ENCODE measurements at regions not wholly inside any gene's neighbourhood (a gene's known extent, or its start where the extent isn't known, plus 50 kb on each side); places are given as distances from the start of the nearest gene placed in this dataset.

GRCh38 chr2:6354546-6354945 lies 511.2 kb downstream of the CMPK2 start:
- Histone ChIP-seq H3K9me3 (ENCODE audit: insufficient read depth, low read depth, low read length) (no peaks in the 10 kb centered on the region), H3K4me3 (ENCODE audit: low read length, poor library complexity, severe bottlenecking) (no peak overlapping the region), H4K20me1 (ENCODE audit: insufficient read depth, low read length, poor library complexity, severe bottlenecking) (no peaks in the 10 kb centered on the region), H3K9me2 (replicated peaks; ENCODE audit: low read depth, low read length) (no peaks in the 10 kb centered on the region), H3K4me1 (ENCODE audit: insufficient read depth, low read length, poor library complexity, severe bottlenecking) (no peaks in the 10 kb centered on the region), H3F3A (ENCODE audit: low read depth) (no peaks in the 10 kb centered on the region), H3K27me3 (ENCODE audit: insufficient read depth, low read length, poor library complexity, severe bottlenecking) (no peaks in the 10 kb centered on the region), H3K36me3 (ENCODE audit: insufficient read depth, low read length) (no peaks in the 10 kb centered on the region), H2AFZ (ENCODE audit: low read length) (no peak overlapping the region), H3K4me2 (ENCODE audit: low read depth, low read length, poor library complexity, severe bottlenecking) (no peak overlapping the region), H3K9ac (ENCODE audit: low read depth, low read length, poor library complexity, severe bottlenecking) (no peak overlapping the region), H3K79me2 (ENCODE audit: insufficient read depth, low read length) (no peaks in the 10 kb centered on the region)
- TF ChIP-seq, protein P1, sequence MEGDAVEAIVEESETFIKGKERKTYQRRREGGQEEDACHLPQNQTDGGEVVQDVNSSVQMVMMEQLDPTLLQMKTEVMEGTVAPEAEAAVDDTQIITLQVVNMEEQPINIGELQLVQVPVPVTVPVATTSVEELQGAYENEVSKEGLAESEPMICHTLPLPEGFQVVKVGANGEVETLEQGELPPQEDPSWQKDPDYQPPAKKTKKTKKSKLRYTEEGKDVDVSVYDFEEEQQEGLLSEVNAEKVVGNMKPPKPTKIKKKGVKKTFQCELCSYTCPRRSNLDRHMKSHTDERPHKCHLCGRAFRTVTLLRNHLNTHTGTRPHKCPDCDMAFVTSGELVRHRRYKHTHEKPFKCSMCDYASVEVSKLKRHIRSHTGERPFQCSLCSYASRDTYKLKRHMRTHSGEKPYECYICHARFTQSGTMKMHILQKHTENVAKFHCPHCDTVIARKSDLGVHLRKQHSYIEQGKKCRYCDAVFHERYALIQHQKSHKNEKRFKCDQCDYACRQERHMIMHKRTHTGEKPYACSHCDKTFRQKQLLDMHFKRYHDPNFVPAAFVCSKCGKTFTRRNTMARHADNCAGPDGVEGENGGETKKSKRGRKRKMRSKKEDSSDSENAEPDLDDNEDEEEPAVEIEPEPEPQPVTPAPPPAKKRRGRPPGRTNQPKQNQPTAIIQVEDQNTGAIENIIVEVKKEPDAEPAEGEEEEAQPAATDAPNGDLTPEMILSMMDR (conservative IDR thresholded peaks at IDR 0.05; ENCODE audit: low read length) = no peak
- TF ChIP-seq EZH2phosphoT487 (IDR thresholded peaks at IDR 0.05; ENCODE audit: borderline replicate concordance) = no peak

GRCh38 chr2:6355886-6356761 lies 509.6 kb downstream of the CMPK2 start:
- TF ChIP-seq, protein P1 (conservative IDR thresholded peaks at IDR 0.05; ENCODE audit: low read length) = no peak
- TF ChIP-seq EZH2phosphoT487 (IDR thresholded peaks at IDR 0.05; ENCODE audit: borderline replicate concordance) = no peak
- H3F3A ChIP-seq (ENCODE audit: low read depth) = no peaks in the 10 kb centered on the region
- H3K36me3 ChIP-seq (ENCODE audit: insufficient read depth, low read length) = no peaks in the 10 kb centered on the region
- H3K9me3 ChIP-seq (ENCODE audit: insufficient read depth, low read depth, low read length) = no peaks in the 10 kb centered on the region
- H4K20me1 ChIP-seq (ENCODE audit: insufficient read depth, low read length, poor library complexity, severe bottlenecking) = no peaks in the 10 kb centered on the region
- H3K9ac ChIP-seq (ENCODE audit: low read depth, low read length, poor library complexity, severe bottlenecking) = no peak overlapping the region
- no peaks in the 10 kb centered on the region for H3K27me3 ChIP-seq (ENCODE audit: insufficient read depth, low read length, poor library complexity, severe bottlenecking)
- H3K4me3 ChIP-seq (ENCODE audit: low read length, poor library complexity, severe bottlenecking) = no peak overlapping the region
- H3K4me2 ChIP-seq (ENCODE audit: low read depth, low read length, poor library complexity, severe bottlenecking) = no peak overlapping the region
- H3K79me2 ChIP-seq (ENCODE audit: insufficient read depth, low read length) = no peaks in the 10 kb centered on the region
- H3K9me2 ChIP-seq (replicated peaks; ENCODE audit: low read depth, low read length) = no peaks in the 10 kb centered on the region
- H2AFZ ChIP-seq (ENCODE audit: low read length) = no peak overlapping the region
- no peaks in the 10 kb centered on the region for H3K4me1 ChIP-seq (ENCODE audit: insufficient read depth, low read length, poor library complexity, severe bottlenecking)

DNA sequence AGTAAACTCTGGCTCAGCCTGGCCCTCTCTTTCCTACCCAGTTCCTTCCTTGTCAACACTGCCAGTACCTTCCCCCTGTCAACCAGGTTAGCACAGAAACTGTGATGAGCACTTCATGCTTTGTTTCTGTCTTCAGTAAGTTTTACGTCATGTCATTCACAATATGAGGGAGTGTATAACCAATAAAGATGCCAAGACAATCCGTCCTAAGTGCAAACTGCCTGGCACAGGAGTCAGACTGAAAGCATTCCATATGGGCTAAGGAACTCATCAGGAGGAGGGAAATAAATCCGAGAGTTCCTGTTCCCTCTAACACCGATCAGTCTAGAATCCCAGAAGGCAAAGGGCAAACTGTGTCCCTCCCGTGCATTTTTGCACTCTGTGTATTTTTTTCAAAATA lies 507.2 kb downstream of the CMPK2 start:
- Histone ChIP-seq H3K36me3 (ENCODE audit: insufficient read depth, low read length) (no peaks in the 10 kb centered on the region), H3K9me2 (replicated peaks; ENCODE audit: low read depth, low read length) (no peaks in the 10 kb centered on the region), H3K4me3 (ENCODE audit: low read length, poor library complexity, severe bottlenecking) (no peak overlapping the region), H4K20me1 (ENCODE audit: insufficient read depth, low read length, poor library complexity, severe bottlenecking) (no peaks in the 10 kb centered on the region), H3K9ac (ENCODE audit: low read depth, low read length, poor library complexity, severe bottlenecking) (no peak overlapping the region), H3K4me1 (ENCODE audit: insufficient read depth, low read length, poor library complexity, severe bottlenecking) (no peaks in the 10 kb centered on the region), H3K4me2 (ENCODE audit: low read depth, low read length, poor library complexity, severe bottlenecking) (no peak overlapping the region), H3K9me3 (ENCODE audit: insufficient read depth, low read depth, low read length) (no peaks in the 10 kb centered on the region), H3K79me2 (ENCODE audit: insufficient read depth, low read length) (no peaks in the 10 kb centered on the region), H3F3A (ENCODE audit: low read depth) (no peaks in the 10 kb centered on the region), H2AFZ (ENCODE audit: low read length) (no peak overlapping the region), H3K27me3 (ENCODE audit: insufficient read depth, low read length, poor library complexity, severe bottlenecking) (no peaks in the 10 kb centered on the region)
- TF ChIP-seq EZH2phosphoT487 (IDR thresholded peaks at IDR 0.05; ENCODE audit: borderline replicate concordance) = no peak
- TF ChIP-seq, protein P1 (conservative IDR thresholded peaks at IDR 0.05; ENCODE audit: low read length) = no peak

Data from Loucy (cell line).